K562 (cell line): ENCODE measurements at regions not wholly inside any gene's neighbourhood (a gene's known extent, or its start where the extent isn't known, plus 50 kb on each side); places are given as distances from the start of the nearest gene placed in this dataset.

Source experiments
- ATAC-seq: fragments of 200-7000 bp; cut with Tn5 transposase; 3 replicates; pipeline ENCODE4 v1.9.1; 2020; ENCODE audit warnings: moderate library complexity
- BruUV-seq: library from RNA; stranded (reverse); fragments of 400-500 nt; replicated peaks from 2 replicates; lab custom pipeline; 2021; lab: Mats Ljungman, UMichigan
- CTCF ChIA-PET: fragments of 300-600 bp; formaldehyde crosslinking; extraction: SDS; loops from one replicate; lab custom pipeline; 2021; ENCODE audit warnings: low intra/inter-chr PET ratio; lab: Yijun Ruan, JAX
- POLR2A ChIA-PET: fragments of 300-600, 350-650 bp; sonication (Branson Sonifier 250); formaldehyde crosslinking; extraction: SDS; loops from one replicate; lab custom pipeline; 2021; ENCODE audit warnings: antibody characterized with exemption, inconsistent platforms; lab: Yijun Ruan, JAX
- DNase-seq, 4 experiments: peaks; one replicate each; pipeline versions ENCODE4 v3.0.0 to v3.0.0-alpha.2; 2011 to 2018; ENCODE audit warnings: low spot score in 3 of 4, mixed read lengths in 3 of 4; ENCODE audit errors: extremely low read depth in 1 of 4
- FAIRE-seq: peaks from 2 replicates; lab custom pipeline; 2011; peaks lifted over from hg19 to GRCh38; lab: Jason Lieb, UNC
- H2AFZ ChIP-seq: 2 replicates; pipeline ENCODE4 v1.6.0; 2011; ENCODE audit warnings: low read depth, low read length, control low read depth, inconsistent platforms
- H3K27ac ChIP-seq: fragments of 200-600 bp; 3 replicates; pipeline ENCODE4 v1.8.0; 2011; ENCODE audit warnings: low read depth, mild to moderate bottlenecking, control low read depth, inconsistent platforms, low read length, moderate library complexity, mixed read lengths; ENCODE audit errors: extremely low read depth
- H3K27me3 ChIP-seq, 2 experiments: fragments of 300-600 bp in 1 of 2; 2 replicates in 1 of 2; 3 replicates in 1 of 2; pipeline versions ENCODE4 v1.6.0 to v1.8.0; 2011; ENCODE audit warnings: inconsistent platforms in 2 of 2, low read length in 2 of 2, mild to moderate bottlenecking in 1 of 2, mixed read lengths in 1 of 2, moderate library complexity in 1 of 2; ENCODE audit not compliant: control insufficient read depth in 2 of 2, insufficient read depth in 2 of 2
- H3K36me3 ChIP-seq: fragments of 300-600 bp; 3 replicates; pipeline ENCODE4 v1.8.0; 2011; ENCODE audit warnings: mild to moderate bottlenecking, low read length, inconsistent platforms; ENCODE audit not compliant: control insufficient read depth, insufficient read depth
- H3K4me1 ChIP-seq, 2 experiments: fragments of 200-600 bp in 1 of 2; replicated peaks in 1 of 2; 2 replicates in 1 of 2; 3 replicates in 1 of 2; pipeline versions ENCODE4 v1.5.1 to v1.8.0; 2011; ENCODE audit warnings: inconsistent platforms in 2 of 2, low read length in 2 of 2, mild to moderate bottlenecking in 1 of 2, mixed read lengths in 1 of 2, moderate library complexity in 1 of 2; ENCODE audit not compliant: control insufficient read depth in 2 of 2, insufficient read depth in 2 of 2
- H3K4me2 ChIP-seq: 2 replicates; pipeline ENCODE4 v1.6.1; 2011; ENCODE audit warnings: low read length, control low read depth, inconsistent platforms, mixed read lengths; ENCODE audit not compliant: insufficient read depth
- H3K4me3 ChIP-seq: fragments of 200-600 bp; sonication (generic), shearing (Covaris generic); 2 replicates; pipeline ENCODE4 v1.5.1; 2016; ENCODE audit warnings: control low read depth, inconsistent platforms
- H3K79me2 ChIP-seq: fragments of 200-600 bp; 3 replicates; pipeline ENCODE4 v1.8.0; 2011; ENCODE audit warnings: low read length, inconsistent platforms; ENCODE audit not compliant: control insufficient read depth, insufficient read depth
- H3K9ac ChIP-seq, 2 experiments: 2 replicates each; pipeline versions ENCODE4 v1.6.0 to v1.6.1; 2011; ENCODE audit warnings: low read depth in 2 of 2, low read length in 2 of 2, control low read depth in 1 of 2, inconsistent platforms in 1 of 2, mild to moderate bottlenecking in 1 of 2, mixed read lengths in 1 of 2; ENCODE audit not compliant: insufficient read depth in 1 of 2
- H3K9me1 ChIP-seq: one replicate; pipeline ENCODE4 v1.6.0; 2011; ENCODE audit warnings: inconsistent platforms, mild to moderate bottlenecking, low read length, moderate library complexity; ENCODE audit not compliant: control insufficient read depth, insufficient read depth
- H3K9me3 ChIP-seq: replicated peaks from 2 replicates; pipeline ENCODE4 v1.5.1; 2011; ENCODE audit warnings: low read depth, low read length, inconsistent platforms; ENCODE audit not compliant: control insufficient read depth, insufficient read depth
- H4K20me1 ChIP-seq: replicated peaks from 2 replicates; pipeline ENCODE4 v1.6.1; 2011; ENCODE audit warnings: low read length, inconsistent platforms, mixed read lengths; ENCODE audit not compliant: control insufficient read depth, insufficient read depth
- MEF2A ChIP-seq: IDR thresholded peaks from 2 replicates; pipeline ENCODE4 v1.6.1; 2011; ENCODE audit warnings: low read depth, mild to moderate bottlenecking, low read length, moderate library complexity; ENCODE audit not compliant: control insufficient read depth
- WGBS: fragments of 100-300 bp; shearing (Covaris generic); methylation state at CpG from one replicate; pipeline ENCODE4 v1.1.6; 2016; ENCODE audit warnings: low coverage, mixed read lengths; ENCODE audit not compliant: insufficient coverage; ENCODE audit errors: missing lambda C conversion rate; 5-methylcytosine and 5-hydroxymethylcytosine counted together
- in situ Hi-C: fragments of 300-500 bp; cut with MboI; formaldehyde crosslinking; loops from 4 replicates; pipeline ENCODE4 v1.15.0; 2018; ENCODE audit warnings: inconsistent platforms, mixed read lengths
- intact Hi-C: fragments of 100-400 bp; cut with micrococcal nuclease; formaldehyde crosslinking; loops from 2 replicates; pipeline ENCODE4 v1.14.2; 2022
- TF ChIP-seq, protein P1 (sequence below): IDR thresholded peaks from 2 replicates; pipeline ENCODE4 v1.6.1; 2014; ENCODE audit warnings: antibody characterized with exemption
- TF ChIP-seq, protein P2 (sequence below): fragments of 450-650 bp; IDR thresholded peaks from 2 replicates; pipeline ENCODE4 v1.6.1; 2016

DNA sequence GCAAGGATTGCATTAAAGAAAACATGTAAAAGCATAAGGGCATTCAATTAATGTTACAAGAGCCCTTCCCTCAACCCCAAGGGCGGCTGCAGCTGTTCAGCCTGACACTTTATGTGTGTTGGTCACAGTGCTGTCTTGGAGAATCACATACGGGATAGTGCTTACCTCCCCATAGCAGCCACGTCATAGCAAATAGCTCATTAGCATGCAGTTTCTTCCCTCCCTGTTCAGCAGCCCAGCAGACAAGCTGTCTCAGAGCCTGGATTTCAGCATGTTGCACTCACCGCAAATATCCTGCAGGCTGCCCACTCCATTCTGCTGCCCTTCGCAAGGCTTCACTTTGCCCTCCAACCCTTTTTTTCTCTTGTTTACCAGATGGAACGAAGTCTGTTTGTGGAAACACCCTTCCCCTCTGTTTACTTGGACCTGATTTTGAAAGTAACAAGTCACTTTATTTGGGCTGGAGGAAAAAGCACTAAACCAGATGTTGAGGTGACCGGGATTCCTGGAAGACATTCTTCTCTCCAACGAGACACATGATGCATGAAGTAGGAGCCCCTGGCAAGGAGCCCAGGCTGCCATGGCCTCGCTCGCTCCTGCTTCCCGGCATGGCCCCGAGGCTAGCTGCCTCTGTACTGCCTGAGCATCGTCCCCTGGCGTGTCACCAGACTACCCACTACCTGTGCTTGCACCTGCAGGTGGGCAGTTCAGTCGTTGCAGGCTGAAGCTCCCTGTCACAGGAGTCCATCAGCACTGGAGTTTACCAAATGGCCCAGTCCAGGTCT lies 151.6 kb upstream of the GMDS start:
- TF ChIP-seq, protein P1, sequence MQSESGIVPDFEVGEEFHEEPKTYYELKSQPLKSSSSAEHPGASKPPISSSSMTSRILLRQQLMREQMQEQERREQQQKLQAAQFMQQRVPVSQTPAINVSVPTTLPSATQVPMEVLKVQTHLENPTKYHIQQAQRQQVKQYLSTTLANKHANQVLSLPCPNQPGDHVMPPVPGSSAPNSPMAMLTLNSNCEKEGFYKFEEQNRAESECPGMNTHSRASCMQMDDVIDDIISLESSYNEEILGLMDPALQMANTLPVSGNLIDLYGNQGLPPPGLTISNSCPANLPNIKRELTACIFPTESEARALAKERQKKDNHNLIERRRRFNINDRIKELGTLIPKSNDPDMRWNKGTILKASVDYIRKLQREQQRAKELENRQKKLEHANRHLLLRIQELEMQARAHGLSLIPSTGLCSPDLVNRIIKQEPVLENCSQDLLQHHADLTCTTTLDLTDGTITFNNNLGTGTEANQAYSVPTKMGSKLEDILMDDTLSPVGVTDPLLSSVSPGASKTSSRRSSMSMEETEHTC: no peak
- no peak for TF ChIP-seq MEF2A
- TF ChIP-seq, protein P2, sequence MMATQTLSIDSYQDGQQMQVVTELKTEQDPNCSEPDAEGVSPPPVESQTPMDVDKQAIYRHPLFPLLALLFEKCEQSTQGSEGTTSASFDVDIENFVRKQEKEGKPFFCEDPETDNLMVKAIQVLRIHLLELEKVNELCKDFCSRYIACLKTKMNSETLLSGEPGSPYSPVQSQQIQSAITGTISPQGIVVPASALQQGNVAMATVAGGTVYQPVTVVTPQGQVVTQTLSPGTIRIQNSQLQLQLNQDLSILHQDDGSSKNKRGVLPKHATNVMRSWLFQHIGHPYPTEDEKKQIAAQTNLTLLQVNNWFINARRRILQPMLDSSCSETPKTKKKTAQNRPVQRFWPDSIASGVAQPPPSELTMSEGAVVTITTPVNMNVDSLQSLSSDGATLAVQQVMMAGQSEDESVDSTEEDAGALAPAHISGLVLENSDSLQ: no peak
- H3K4me2 ChIP-seq: no peak overlapping the region
- 2% methylated on average over 15 of the region's 15 CpGs for WGBS
- POLR2A ChIA-PET: interaction anchor here (0.6 to 0.7 kb wide), 3 partner anchors 12 to 704 kb away, joined by 3 to 4 read pairs (median 3); no protein-coding TSS in a partner anchor
- no peaks in the 10 kb centered on the region for H3K36me3 ChIP-seq
- DNase-seq (no peak), ATAC-seq (no peak), FAIRE-seq (no peak)
- H3K79me2 ChIP-seq: no peaks in the 10 kb centered on the region
- CTCF ChIA-PET: no interaction called here
- intact Hi-C loops (no loop called here), in situ Hi-C loops (no loop called here)
- no peaks in the 10 kb centered on the region for H4K20me1 ChIP-seq
- H3K4me3 ChIP-seq: no peak overlapping the region
- peaks cover 5 to 18% of the 10 kb centered on the region in 2 experiments; a peak in 3 of 5 replicates for H3K27me3 ChIP-seq
- no peaks in the 10 kb centered on the region for H3K9me3 ChIP-seq
- no peak overlapping the region for H3K27ac ChIP-seq
- no peak overlapping the region for H3K9ac ChIP-seq
- BruUV-seq: no TSS peak
- no peaks in the 10 kb centered on the region for H3K4me1 ChIP-seq
- H2AFZ ChIP-seq: no peak overlapping the region
- H3K9me1 ChIP-seq: no peaks in the 10 kb centered on the region
